HepG2 (cell line): ENCODE measurements at regions not wholly inside any gene's neighbourhood (a gene's known extent, or its start where the extent isn't known, plus 50 kb on each side); places are given as distances from the start of the nearest gene placed in this dataset.

ENCODE experiments used
- ATAC-seq: fragments of 200-7000 bp; cut with Tn5 transposase; 3 replicates; pipeline ENCODE4 v1.9.1; 2020; ENCODE audit warnings: mild to moderate bottlenecking, moderate library complexity
- BruUV-seq: library from RNA; stranded (reverse); fragments of 400-500 nt; replicated peaks from 2 replicates; lab custom pipeline; 2021; lab: Mats Ljungman, UMichigan
- CTCF ChIA-PET: fragments of 300-600 bp; formaldehyde crosslinking; extraction: SDS; loops from one replicate; lab custom pipeline; 2021; ENCODE audit warnings: low total read pairs, inconsistent platforms, low intra/inter-chr PET ratio; lab: Yijun Ruan, JAX
- POLR2A ChIA-PET: fragments of 350-600 bp; sonication (Branson Sonifier 250); formaldehyde crosslinking; loops from one replicate; lab custom pipeline; 2020; ENCODE audit warnings: antibody characterized with exemption, inconsistent platforms; lab: Yijun Ruan, JAX
- DNase-seq: peaks from one replicate; pipeline ENCODE4 v3.0.0-alpha.2; 2015; ENCODE audit warnings: low spot score
- FAIRE-seq: peaks from 3 replicates; lab custom pipeline; 2011; peaks lifted over from hg19 to GRCh38; lab: Jason Lieb, UNC
- H2AFZ ChIP-seq: one replicate; pipeline ENCODE4 v1.6.1; 2011; ENCODE audit warnings: low read length, inconsistent platforms
- H3K27ac ChIP-seq: fragments of 300-600 bp; 3 replicates; pipeline ENCODE4 v1.8.0; 2011; ENCODE audit warnings: mixed run types, mild to moderate bottlenecking, mixed read lengths, low read length, inconsistent platforms; ENCODE audit not compliant: insufficient read depth; ENCODE audit errors: extremely low read length
- H3K27me3 ChIP-seq, 2 experiments: fragments of 200-600 bp in 1 of 2; 2 replicates in 1 of 2; 3 replicates in 1 of 2; pipeline versions ENCODE4 v1.6.0 to v1.8.0; 2011; ENCODE audit warnings: low read length in 2 of 2, mild to moderate bottlenecking in 2 of 2, moderate library complexity in 2 of 2, inconsistent platforms in 1 of 2; ENCODE audit not compliant: insufficient read depth in 2 of 2, control insufficient read depth in 1 of 2
- H3K36me3 ChIP-seq, 2 experiments: fragments of 200-600 bp in 1 of 2; replicated peaks in 1 of 2; 2 replicates in 1 of 2; 3 replicates in 1 of 2; pipeline versions ENCODE4 v1.5.1 to v1.8.0; 2011; ENCODE audit warnings: low read length in 2 of 2, inconsistent platforms in 1 of 2; ENCODE audit not compliant: insufficient read depth in 2 of 2, control insufficient read depth in 1 of 2
- H3K4me1 ChIP-seq: 2 replicates; pipeline ENCODE4 v1.5.1; 2012; ENCODE audit warnings: low read length, inconsistent platforms; ENCODE audit not compliant: insufficient read depth
- H3K4me2 ChIP-seq: 2 replicates; pipeline ENCODE4 v1.6.0; 2011; ENCODE audit warnings: low read depth, low read length, inconsistent platforms
- H3K4me3 ChIP-seq, 3 experiments: fragments of 200-600 bp in 1 of 3; sonication (generic), shearing (Covaris generic) in 1 of 3; replicated peaks in 1 of 3; 2 replicates each; pipeline ENCODE4 v1.5.1; 2011 to 2016; ENCODE audit warnings: low read length in 3 of 3, inconsistent platforms in 2 of 3, low read depth in 2 of 3, mild to moderate bottlenecking in 2 of 3, control low read depth in 1 of 3, mixed read lengths in 1 of 3; ENCODE audit not compliant: insufficient read depth in 1 of 3
- H3K79me2 ChIP-seq: one replicate; pipeline ENCODE4 v1.6.1; 2011; ENCODE audit warnings: low read length, inconsistent platforms; ENCODE audit not compliant: insufficient read depth
- H3K9ac ChIP-seq: 2 replicates; pipeline ENCODE4 v1.6.0; 2011; ENCODE audit warnings: mild to moderate bottlenecking, low read depth, low read length, inconsistent platforms; ENCODE audit not compliant: insufficient read depth
- H3K9me3 ChIP-seq: 2 replicates; pipeline ENCODE4 v1.5.1; 2012; ENCODE audit warnings: mild to moderate bottlenecking, low read length
- H4K20me1 ChIP-seq: 2 replicates; pipeline ENCODE4 v1.6.0; 2011; ENCODE audit warnings: inconsistent platforms, mild to moderate bottlenecking, low read length, moderate library complexity; ENCODE audit not compliant: insufficient read depth
- NFE2 ChIP-seq: sonication (generic); formaldehyde crosslinking; IDR thresholded peaks from 2 replicates; pipeline ENCODE4 v1.4.0; 2020; ENCODE audit warnings: missing genetic modification reagents
- NR3C1 ChIP-seq: sonication (generic); formaldehyde crosslinking; IDR thresholded peaks from 2 replicates; pipeline ENCODE4 v1.4.0; 2020; ENCODE audit warnings: missing genetic modification reagents
- PATZ1 ChIP-seq: sonication (generic); formaldehyde crosslinking; IDR thresholded peaks from 2 replicates; pipeline ENCODE4 v1.4.0; 2020; ENCODE audit warnings: missing genetic modification reagents
- PHF21A ChIP-seq: sonication (generic); formaldehyde crosslinking; IDR thresholded peaks from 2 replicates; pipeline ENCODE4 v1.5.0; 2020; ENCODE audit warnings: mild to moderate bottlenecking, missing genetic modification reagents
- SP4 ChIP-seq: sonication (generic); formaldehyde crosslinking; IDR thresholded peaks from 2 replicates; pipeline ENCODE4 v1.8.1; 2023; ENCODE audit warnings: mild to moderate bottlenecking, missing genetic modification reagents
- SYNCRIP ChIP-seq: fragments of 200-400 bp; formaldehyde crosslinking; IDR thresholded peaks from 2 replicates; pipeline ENCODE4 v1.6.1; 2018; ENCODE audit warnings: mild to moderate bottlenecking, low read depth, low read length; ENCODE audit not compliant: insufficient read depth
- TEAD3 ChIP-seq: optimal IDR thresholded peaks from 2 replicates; pipeline ENCODE3; 2016; ENCODE audit warnings: borderline replicate concordance
- TGIF2 ChIP-seq: IDR thresholded peaks from 2 replicates; pipeline ENCODE4 v1.6.1; 2016; ENCODE audit warnings: control low read depth, missing compliant biosample characterization
- TRIM24 ChIP-seq: sonication (generic); formaldehyde crosslinking; IDR thresholded peaks from 2 replicates; pipeline ENCODE4 v1.8.0; 2022; ENCODE audit warnings: mild to moderate bottlenecking, missing genetic modification reagents
- ZNF17 ChIP-seq: sonication (generic); formaldehyde crosslinking; IDR thresholded peaks from 2 replicates; pipeline ENCODE4 v1.5.0; 2020; ENCODE audit warnings: mild to moderate bottlenecking, missing genetic modification reagents
- ZNF597 ChIP-seq: sonication (generic); formaldehyde crosslinking; IDR thresholded peaks from 2 replicates; pipeline ENCODE4 v1.5.0; 2020; ENCODE audit warnings: missing genetic modification reagents
- ZNF619 ChIP-seq: sonication (generic); formaldehyde crosslinking; IDR thresholded peaks from 2 replicates; pipeline ENCODE4 v1.4.0; 2020; ENCODE audit warnings: mild to moderate bottlenecking, missing genetic modification reagents
- ZNF678 ChIP-seq: sonication (generic); formaldehyde crosslinking; IDR thresholded peaks from 2 replicates; pipeline ENCODE4 v1.4.0; 2020; ENCODE audit warnings: mild to moderate bottlenecking, missing genetic modification reagents
- whole genome bisulfite sequencing: methylation state at CpG from one replicate; pipeline ENCODE4 v1.1.6; 2017; ENCODE audit warnings: low lambda C conversion rate; 5-methylcytosine and 5-hydroxymethylcytosine counted together
- in situ Hi-C: cut with HindIII; loops from 2 replicates; pipeline ENCODE4 v1.10.0; 2017; ENCODE audit warnings: low pct_unique_long_range_greater_than_20kb; ENCODE audit not compliant: extremely low pct_ligation_motif_present
- intact Hi-C: fragments of 100-400 bp; cut with micrococcal nuclease; formaldehyde crosslinking; loops from one replicate; pipeline ENCODE4 v1.10.0; 2022; ENCODE audit not compliant: unreplicated experiment
- TF ChIP-seq, protein P1 (sequence below): sonication (generic); formaldehyde crosslinking; conservative IDR thresholded peaks from 2 replicates; pipeline ENCODE4 v1.4.0; 2020; ENCODE audit warnings: missing genetic modification reagents

DNA sequence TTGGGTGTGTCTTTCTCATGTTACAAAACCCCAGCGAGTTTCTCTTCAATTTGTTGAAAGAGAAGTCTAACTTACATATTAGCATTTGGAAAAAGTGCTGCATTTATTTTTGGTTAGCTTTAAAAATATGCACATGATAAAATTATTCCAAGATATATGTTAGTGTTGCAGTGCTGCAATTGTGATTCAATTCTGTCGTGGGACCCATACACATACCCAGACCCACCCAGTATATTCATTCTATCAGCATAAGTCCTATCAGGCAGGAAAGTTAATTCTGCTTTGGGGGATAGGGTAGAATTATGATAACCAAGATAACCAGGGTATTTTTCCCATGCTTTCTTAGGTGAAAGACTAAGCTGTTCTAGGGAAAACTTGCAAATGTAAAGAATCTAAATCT lies 313.5 kb downstream of the EPHA7 start:
- no peak overlapping the region for H3K4me2 ChIP-seq
- DNase-seq, result no peak
- no peak for TF ChIP-seq NR3C1 (CRISPR knock-in tag)
- TF ChIP-seq ZNF17 (CRISPR knock-in tag), result no peak
- TF ChIP-seq, protein P1, sequence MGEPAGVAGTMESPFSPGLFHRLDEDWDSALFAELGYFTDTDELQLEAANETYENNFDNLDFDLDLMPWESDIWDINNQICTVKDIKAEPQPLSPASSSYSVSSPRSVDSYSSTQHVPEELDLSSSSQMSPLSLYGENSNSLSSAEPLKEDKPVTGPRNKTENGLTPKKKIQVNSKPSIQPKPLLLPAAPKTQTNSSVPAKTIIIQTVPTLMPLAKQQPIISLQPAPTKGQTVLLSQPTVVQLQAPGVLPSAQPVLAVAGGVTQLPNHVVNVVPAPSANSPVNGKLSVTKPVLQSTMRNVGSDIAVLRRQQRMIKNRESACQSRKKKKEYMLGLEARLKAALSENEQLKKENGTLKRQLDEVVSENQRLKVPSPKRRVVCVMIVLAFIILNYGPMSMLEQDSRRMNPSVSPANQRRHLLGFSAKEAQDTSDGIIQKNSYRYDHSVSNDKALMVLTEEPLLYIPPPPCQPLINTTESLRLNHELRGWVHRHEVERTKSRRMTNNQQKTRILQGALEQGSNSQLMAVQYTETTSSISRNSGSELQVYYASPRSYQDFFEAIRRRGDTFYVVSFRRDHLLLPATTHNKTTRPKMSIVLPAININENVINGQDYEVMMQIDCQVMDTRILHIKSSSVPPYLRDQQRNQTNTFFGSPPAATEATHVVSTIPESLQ (CRISPR knock-in tag), result no peak
- no peak for TF ChIP-seq ZNF619 (CRISPR knock-in tag)
- no peak overlapping the region for H3K4me3 ChIP-seq
- no peak overlapping the region for H2AFZ ChIP-seq
- no peaks in the 10 kb centered on the region for H4K20me1 ChIP-seq
- in situ Hi-C loops (no loop called here), intact Hi-C loops (no loop called here)
- ATAC-seq, result no peak
- H3K27me3 ChIP-seq, result no peaks in the 10 kb centered on the region
- CTCF ChIA-PET, result no interaction called here
- H3K27ac ChIP-seq, result no peak overlapping the region
- H3K36me3 ChIP-seq, result no peaks in the 10 kb centered on the region
- no peak for FAIRE-seq
- H3K79me2 ChIP-seq, result no peaks in the 10 kb centered on the region
- 0% methylated on average over 2 of the region's 2 CpGs for WGBS
- POLR2A ChIA-PET, result no interaction called here
- no TSS peak for BruUV-seq
- no peak overlapping the region for H3K9ac ChIP-seq
- H3K4me1 ChIP-seq, result no peaks in the 10 kb centered on the region
- H3K9me3 ChIP-seq, result no peaks in the 10 kb centered on the region

- no peak for ATAC-seq
- H4K20me1 ChIP-seq, result no peaks in the 10 kb centered on the region
- 4% methylated on average over 3 of the region's 3 CpGs for WGBS
- no peak for TF ChIP-seq TRIM24 (CRISPR knock-in tag)
- no peak for TF ChIP-seq NFE2
- no peak for TF ChIP-seq PHF21A (CRISPR knock-in tag)
- TF ChIP-seq SYNCRIP, result no peak
- TF ChIP-seq TGIF2 (CRISPR knock-in tag), result no peak
- no peak for TF ChIP-seq SP4 (CRISPR knock-in tag)
- TF ChIP-seq ZNF678 (CRISPR knock-in tag), result no peak
- no peak for TF ChIP-seq PATZ1 (CRISPR knock-in tag)
- no peak for TF ChIP-seq TEAD3 (CRISPR knock-in tag)
- no peak for TF ChIP-seq ZNF597
Measured at GRCh38 chr6:93105017-93105416, 314.3 kb downstream of the EPHA7 start.

More at GRCh38 chr6:93105017-93105416, 314.3 kb downstream of the EPHA7 start:
- ChIA-PET POLR2A (no interaction called here), CTCF (no interaction called here)
- H3K27ac ChIP-seq, result no peak overlapping the region
- H3K4me3 ChIP-seq, result no peak overlapping the region
- no peak for FAIRE-seq
- H3K79me2 ChIP-seq, result no peaks in the 10 kb centered on the region
- no peaks in the 10 kb centered on the region for H3K9me3 ChIP-seq
- H2AFZ ChIP-seq, result no peak overlapping the region
- H3K4me1 ChIP-seq, result no peaks in the 10 kb centered on the region
- intact Hi-C loops, result no loop called here
- DNase-seq, result no peak
- H3K27me3 ChIP-seq, result no peaks in the 10 kb centered on the region
- BruUV-seq, result no TSS peak
- H3K4me2 ChIP-seq, result no peak overlapping the region
- H3K9ac ChIP-seq, result no peak overlapping the region
- in situ Hi-C loops, result no loop called here
- no peaks in the 10 kb centered on the region for H3K36me3 ChIP-seq
